ENCODE measurements at regions not wholly inside any gene's neighbourhood (a gene's known extent, or its start where the extent isn't known, plus 50 kb on each side); places are given as distances from the start of the nearest gene placed in this dataset.

DNA sequence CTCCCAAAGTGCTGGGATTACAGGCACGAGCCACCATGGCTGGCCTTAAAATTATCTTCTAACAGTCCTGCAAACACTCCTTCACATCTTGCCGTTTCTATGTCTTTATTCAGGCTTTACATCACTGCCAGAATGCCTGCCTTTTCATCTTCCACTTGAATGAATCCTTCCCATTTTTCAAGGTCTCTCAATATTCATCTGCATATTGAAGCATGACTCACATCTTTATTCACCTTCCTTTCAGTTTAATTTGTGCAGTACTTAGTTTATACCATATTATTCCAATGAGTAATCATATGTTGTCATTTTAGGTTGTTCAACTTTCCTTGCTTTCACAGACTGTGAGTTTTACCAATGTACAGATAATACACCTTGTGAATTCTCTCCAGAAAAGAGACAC, 510.1 kb upstream of the PIK3C3 start:
- DNase-seq = no peak

DNA sequence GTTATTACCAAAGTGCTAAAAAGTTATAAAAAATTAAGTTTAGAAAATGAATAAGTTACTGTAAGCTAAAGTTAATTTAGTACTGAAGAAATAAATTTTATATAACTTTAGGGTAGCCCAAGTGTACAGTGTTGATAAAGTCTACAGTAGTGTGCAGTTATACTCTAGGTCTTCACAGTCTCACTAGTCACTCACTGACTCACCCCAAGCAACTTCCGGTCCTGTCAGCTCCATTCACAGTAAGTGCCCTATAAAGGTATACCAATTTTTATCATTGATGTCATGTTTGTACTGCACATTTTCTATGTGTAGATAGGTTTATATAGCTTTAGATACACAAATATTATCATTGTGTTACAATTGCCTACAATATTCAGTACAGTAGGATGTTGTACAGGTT, 518.3 kb upstream of the PIK3C3 start:
- no peak for DNase-seq

DNA sequence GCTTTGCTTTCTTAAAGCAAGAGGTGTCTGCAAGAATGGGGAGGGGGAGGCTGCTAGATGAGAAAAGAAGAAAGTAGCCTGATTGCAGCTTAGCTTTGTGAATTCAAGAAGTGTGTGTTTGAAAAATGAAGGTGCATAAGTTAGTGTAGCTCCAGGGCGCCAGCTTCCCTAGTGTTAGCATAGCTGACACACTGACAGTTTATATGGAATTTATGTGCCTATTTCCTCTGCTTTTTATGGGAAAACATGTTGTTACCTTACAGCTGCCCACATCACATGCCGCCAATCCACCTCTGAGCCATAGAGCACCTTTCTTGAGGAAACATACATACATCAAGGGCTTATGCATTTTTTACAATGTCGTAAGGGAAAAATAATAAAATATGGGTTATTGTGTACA, 536.4 kb upstream of the PIK3C3 start:
- no peak for DNase-seq

DNA sequence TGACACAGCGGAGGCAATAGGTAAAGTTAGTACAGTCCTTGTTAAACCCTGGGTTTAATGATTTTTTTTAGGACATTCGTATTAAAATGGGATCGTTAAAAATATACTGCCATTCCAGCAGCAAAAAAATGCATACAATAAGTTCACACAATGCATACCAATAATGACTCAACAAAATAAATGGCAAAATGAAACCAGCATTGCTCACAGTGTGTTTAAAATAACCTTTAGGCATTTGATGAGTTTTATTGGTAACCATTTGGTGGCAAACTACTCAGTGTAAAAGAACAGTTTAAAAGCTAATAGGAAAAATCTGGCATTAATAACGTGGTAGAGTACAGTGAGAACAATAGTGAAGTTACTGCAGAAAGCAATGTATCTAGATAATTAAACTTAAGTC, 539.0 kb upstream of the PIK3C3 start:
- DNase-seq = no peak

DNA sequence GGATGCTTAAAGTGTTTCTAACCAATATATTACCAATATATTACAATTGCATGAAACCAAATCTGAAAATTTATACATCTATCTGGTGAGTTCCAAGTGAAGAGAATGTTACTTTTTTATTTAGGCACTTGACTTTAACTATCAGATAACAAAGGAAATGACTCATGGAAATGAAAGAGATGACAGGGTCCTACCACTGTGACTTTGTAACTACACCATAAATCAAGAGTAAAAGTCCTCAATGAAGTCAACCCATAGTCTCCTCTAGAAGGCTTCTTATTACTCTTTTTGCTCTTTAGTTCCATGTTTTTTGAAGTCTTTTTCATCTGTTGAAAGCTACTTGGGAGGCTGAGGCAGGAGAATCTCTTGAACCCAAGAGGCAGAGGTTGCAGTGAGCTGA, 545.0 kb upstream of the PIK3C3 start:
- DNase-seq = no peak

DNA sequence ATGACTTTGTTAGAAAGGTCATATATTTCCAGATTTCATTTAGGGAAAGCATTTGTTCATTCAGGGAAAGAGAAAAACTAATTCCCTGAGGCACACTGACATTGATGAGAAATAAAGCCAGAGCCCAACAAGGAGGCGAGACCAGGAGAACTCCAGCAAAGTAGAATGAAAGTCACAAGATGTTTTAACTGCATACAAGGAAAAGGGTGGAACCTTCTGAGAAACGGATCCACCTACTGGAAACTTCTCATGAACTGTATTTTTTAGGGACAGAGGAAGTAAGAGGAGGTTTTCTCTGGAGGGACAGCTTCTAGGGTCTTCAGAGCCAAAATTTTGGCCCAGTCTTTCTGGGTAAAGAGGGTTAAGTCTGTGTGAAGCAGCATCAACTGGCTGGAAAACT, 548.2 kb upstream of the PIK3C3 start:
- DNase-seq = no peak

DNA sequence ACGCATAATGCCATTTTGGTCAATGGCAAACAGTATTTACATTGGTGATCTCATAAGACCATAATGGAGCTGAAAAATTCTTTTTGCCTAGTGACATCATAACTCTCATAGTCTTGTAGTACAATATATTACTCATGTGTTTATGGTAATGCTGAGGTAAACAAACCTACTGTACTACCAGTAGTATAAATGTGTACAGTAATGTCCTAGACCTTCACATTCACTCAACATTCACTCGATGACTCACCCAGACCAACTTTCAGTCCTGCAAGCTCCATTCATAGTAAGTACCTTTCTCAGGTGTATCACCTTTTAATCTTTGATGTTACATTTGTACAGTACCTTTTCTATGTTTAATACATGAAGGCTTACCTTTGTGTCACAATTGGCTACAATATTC, 558.2 kb upstream of the PIK3C3 start:
- DNase-seq = no peak

DNA sequence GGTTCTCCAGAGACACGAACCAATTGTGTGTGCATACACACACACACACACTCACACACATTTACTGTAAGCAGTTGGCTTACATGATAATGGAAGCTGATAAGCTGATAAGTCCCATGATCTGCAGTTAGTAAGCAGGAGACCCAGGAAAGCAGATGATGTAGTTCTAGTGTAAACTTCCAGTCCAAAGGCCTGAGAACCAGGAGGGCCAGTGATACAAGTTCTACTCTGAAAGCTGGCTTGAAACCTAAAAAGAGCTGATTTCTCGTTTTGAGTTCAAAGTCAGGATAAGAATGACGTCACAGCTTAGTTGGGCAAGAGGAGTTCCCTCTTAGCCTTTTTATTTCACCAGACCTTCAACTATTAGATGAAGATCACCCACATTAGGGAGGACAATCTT, 558.8 kb upstream of the PIK3C3 start:
- no peak for DNase-seq

DNA sequence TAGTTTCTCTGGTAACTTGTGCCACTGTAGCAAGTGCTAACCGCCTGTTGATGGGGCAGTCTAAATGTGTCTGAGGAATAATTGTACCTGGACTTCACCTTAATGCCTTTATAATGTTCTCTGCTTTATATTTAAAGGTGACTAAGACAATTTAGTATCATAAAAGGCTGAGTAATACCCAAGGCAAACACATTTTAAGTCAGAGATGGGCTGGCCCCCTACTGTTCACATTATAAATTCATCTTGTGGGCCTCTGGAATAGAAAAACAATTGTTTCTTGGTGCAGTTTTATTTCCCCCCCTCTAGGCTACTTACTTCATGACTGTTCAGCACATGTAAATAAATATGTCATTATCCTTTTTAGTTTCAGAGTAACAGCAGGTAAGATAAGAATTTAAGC, 559.3 kb upstream of the PIK3C3 start:
- no peak for DNase-seq

DNA sequence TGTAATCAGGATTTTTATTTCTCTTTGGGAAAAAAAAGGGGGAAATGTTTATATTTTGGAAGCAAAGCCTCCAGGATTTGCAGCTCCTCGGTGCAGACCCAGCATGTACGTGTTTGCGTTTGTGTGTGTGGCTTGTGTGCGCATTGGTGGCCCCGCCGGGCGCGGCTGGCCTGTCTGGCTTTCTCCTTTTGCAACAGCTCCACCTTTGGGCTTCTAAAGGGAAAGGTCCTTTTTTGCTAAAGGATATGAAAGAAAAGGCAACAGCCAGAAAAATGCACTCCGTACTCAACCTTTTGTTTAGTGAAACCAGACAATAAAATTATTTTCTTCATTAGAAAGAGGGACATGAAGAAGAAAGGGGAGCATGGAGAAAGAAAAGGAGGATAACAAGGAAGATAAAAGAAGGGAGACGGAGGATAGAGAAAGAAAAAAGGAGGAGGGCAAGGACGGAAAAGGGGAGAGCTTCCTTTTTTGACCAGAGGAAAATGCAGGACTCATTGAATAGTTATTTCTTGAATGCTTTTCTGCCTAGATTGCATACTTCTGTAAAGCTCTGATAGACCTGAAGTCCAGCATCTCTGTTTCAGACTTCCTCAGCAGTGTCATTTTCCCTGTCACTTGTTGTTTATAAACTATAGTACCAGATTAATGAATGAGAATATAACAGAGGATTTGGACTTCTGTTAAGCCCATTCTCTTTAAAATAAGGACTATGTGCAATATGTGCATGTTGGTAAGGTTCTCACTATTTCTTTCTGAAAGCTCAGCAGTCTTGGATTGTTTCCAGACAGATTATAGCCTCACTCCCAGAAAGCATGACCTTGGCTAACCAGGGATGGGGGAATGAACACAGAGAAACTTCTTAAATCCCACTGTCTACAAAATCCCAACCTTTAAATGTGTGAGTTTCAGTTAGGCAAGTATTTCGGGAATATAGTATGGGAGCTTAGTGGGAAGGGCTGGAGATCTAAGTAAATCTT, 563.1 kb upstream of the PIK3C3 start:
- no peak for DNase-seq

DNA sequence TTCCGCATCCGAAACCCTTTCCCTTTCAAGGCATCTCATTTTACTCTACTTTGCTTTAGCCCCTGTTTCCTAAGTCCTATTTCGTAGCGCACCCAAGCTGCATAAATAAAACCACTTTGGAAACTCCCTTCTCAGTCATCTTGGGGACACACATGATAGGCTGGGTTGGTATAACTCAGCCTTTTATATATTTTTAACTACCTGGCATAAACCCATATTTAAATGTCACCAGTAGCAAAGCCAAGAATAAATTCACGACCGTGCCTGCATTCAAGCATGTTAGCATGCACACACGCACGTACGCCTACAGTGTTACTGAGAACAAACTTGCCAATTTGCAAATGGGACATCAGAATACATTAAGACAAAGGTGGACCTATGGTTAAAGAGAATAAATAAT, 564.7 kb upstream of the PIK3C3 start:
- no peak for DNase-seq

DNA sequence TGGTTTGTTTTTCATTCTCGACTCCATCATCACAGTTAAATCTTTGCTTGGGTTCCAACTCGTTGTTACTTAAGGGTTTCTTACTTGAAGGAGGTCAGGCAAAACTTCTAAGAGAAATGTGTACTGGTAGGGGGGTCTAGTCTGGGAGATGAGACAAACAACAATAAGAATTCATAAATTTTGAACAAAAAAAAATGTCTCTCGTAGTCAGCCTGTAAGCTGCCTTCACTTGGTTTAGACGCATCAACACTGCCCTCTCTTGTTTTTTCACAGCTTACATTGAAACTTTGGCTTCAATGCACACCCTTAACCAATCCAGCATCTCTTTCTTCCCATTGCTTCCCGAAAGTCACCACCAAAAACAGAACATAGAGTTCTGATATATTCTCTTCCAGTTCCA, 576.4 kb upstream of the PIK3C3 start:
- DNase-seq = no peak

DNA sequence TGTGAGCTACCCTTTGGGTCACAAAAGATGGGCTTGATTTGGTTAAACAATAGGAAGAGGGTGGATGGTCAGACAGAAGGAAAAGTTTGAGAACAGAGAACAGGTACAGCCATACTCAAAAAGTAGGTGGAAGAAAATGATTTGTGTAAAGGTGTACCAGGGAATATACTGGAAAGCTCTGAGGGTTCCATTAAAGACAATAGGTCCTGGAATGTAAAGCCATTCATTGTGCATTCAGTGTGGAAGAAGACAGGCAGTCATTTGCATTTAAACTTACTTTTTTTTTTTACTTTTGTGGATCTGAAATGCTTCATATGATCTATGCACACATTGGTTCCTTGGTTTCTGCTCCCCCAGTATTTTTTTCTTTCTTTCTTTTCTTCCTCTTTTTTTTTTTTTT, 581.4 kb upstream of the PIK3C3 start:
- no peak for DNase-seq

DNA sequence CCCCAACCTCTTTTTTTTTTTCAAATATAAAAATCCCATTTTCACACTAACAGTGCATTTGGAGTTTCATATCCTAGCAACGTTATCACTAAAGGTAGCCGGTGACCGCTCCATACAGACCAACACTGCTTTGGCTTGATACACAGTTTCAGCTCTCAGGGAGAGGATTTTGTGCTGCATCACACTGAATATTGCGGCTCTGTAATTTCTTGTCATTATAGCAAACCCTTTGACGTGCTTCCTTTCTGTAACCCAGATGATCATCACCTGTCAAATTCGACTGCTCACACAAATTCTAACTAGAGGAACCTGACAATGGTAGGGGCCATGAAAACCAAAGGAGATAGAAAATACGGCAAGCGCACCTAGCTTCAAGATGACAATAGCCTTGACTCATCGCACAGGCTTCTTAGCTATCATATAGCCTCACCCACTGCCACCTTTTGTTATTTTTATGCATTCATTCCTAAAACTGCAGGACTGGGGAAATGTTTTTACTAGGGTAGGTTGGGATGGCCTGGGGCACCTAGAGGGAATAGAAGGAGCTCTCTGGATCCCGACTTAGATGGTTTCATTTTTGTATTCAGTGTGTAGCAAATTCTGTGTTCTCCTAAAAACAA, 582.9 kb upstream of the PIK3C3 start:
- no peak for DNase-seq

DNA sequence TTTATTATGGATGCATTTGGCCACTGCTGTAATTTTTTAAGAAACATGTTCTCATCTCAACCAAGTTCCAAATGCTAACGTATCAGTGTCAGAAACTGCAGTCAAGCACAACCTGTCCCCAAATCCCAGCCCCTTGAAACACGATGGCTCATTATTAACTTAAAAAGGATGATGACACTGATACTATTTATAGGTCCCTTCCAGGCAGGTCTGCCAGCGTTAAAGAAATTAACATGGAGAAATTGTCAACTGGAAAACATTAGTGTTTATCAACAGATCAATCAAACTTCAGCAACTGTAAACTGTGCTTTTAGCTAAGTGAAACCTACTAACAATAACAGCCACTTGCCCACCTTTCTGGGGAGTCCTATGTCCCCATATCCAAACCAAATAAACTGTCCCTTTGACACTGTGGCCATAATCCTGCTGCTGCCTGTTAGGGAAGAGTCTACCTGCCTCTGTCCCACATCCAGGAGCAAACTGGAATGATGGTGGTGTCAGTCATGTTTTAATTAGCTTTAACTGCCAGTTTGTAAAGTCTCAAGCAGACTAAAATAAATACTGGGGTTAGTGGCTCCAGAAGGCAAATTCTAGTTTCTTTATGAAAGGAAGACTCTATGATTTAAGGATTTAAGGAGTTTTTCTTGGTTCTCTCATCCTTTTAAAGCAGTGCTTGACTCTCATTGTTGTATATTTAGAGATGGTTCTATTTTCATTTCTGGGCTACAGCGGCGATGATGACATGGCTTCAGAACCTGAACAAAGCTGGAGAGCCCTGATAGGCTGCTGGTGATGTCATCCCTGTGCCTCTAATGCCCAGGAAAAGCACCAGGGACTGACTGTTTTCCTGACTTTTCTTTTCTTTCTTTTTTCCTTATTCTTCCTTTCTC, 583.6 kb upstream of the PIK3C3 start:
- DNase-seq = no peak

DNA sequence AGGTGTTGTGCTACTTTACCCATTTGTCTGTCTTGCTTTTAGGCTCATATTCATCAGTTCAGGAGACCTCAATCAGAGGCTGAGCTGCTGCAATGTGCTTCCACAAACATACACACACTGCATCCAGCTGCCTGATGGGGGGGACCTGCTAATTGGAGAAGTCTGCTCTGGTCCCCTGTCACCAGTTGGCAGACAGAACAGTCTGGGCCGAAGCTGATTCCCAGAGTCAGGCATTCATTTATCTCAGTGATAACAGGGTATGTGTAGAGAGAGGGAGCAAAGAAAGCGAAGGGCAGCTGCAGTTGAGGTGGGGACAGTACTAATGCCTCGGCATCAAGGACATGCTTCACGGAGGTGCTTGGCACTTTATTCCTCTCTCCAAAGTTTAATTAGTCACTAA, 584.3 kb upstream of the PIK3C3 start:
- no peak for DNase-seq

DNA sequence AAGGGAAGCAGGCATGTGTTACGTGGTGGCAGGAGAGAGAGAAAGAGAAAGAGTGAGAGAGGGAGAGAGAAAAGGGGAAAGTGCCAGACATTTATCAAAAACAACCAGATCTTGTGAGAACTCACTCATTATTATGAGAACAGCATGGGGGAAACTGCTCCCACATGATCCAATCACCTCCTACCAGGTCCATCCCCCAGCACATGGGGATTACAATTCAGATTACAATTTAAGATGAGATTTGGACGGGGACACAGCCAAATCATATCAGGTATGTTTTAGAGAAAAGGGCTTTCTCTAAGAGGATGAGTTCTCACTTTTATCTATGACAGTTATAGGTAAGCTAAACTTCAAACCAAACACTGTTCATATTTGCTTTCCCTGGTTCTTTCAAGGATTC, 597.3 kb upstream of the PIK3C3 start:
- no peak for DNase-seq

DNA sequence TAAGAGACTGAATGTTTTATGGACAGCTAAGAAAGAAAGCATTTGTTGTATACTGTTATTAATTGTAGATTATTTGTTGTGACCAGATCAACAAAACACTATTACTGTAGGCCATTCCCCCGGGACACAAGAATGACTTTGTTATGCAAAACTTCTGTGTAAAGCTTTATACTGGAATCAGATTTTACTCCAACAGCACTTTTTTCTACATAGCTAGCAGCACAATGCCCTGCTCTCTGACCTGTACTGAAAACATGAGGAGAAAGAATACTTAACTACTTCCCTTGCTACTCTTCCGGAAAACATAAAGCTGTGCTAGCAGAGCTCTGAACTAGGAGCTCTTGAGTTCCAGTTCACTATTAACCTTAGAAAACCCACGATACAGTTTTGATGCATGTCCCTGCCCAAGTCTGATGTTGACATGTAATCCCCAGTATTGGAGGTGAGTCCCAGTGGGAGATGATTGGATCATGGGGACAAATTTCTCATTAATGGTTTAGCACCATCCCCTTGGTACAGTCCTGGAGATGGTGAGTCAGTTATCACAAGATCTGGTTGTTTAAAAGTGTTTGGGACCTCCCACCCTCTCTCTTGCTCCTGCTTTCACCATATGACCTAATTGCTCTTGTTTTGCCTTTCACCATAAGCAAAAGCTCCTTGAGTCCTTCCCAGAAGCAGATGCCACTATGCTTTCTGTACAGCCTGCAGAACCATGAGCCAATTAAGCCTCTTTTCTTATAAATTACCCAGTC, 601.1 kb upstream of the PIK3C3 start:
- no peak for DNase-seq

DNA sequence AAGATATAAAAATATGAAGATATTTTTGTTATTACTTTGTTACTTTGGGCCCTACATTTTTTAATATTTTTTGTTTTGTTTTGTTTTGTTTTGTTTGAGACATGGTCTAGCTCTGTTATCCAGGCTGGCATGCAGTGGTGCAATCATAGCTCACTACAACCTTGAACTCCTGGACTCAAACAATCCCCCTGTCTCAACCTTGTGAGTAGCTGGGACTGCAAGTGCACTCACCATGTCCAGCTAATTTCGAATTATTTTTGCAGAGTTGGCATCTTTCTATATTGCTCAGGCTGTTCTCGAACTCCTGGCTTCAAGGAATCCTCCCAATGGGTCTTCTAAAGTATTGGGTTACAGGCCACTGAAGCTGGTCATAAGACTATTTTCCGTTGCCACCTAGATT, 603.6 kb upstream of the PIK3C3 start:
- DNase-seq = no peak

DNA sequence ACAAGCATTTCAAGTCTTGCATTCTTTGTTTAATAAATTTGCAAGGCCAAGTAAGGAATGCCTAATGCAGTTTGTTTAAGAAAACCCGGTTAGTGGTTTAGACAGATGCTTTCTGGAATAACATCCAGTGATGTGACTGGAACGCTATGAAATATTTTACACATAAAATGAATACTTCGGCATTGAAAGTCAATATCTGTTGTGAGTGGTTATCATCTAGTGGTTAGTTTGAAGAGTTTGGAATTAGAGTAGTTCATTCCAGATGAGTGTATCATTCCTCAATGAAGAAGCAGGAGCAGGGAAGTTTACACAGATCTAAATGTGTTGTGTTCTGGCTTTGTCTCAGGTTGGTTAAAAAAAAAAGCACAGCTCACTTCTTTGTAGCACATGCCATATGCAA, 608.0 kb upstream of the PIK3C3 start:
- no peak for DNase-seq

DNA sequence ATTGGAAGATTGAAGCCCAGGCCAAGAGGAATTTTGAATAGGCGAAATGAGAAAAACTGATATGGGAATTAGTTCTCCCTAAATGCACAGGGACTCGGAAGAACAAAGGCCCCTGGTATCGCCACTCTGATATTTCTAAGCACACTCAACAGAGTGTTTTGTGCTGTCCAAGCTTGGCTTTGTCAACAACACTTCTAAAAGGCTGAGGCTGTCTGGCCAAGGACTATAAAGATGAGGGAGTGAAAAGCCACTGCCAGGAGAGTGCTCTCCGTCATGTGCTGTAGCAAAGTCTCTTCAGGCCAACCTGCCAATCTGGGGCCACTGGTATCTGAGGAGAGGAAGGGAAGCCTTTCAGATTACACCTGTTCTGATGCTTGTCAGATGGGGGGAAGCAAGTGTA, 611.2 kb upstream of the PIK3C3 start:
- no peak for DNase-seq

DNA sequence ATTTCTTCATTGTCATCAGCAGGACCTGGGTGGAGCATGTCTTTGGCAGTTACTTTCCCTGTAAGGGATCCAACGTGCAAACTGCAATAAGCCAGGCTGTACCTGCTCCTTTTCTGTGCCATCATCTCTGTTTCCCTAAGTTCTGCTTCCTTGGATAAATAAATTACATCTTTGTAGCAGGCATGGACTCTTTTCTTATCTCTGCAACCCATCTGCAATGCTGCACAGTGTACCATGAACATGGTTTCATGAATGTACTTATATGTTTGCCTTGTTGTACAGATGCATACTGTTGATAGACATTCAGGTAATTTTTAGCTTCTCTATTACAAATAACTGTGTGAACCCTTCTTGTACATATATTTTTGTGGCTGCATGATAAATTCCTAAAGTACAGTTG, 616.7 kb upstream of the PIK3C3 start:
- DNase-seq = no peak

DNA sequence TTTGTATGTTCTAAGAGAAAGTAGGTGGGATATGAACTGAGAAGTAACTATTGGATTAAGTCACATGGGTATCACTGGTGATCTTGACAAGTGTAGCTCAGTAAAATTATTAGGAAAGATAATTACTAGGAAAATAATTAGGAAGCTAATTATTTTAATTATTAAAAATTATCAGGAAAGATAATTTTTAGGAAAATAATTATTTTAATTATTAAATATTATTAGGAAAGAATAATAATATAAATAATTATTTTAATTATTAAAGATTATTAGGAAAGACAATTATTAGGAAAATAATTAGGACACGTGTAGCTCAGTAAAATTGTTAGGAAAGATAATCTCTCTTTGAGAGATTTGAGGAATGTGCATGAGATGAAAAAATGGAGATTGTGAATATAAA, 623.4 kb upstream of the PIK3C3 start:
- DNase-seq = no peak
